MM.1S (cell line): ENCODE measurements at regions not wholly inside any gene's neighbourhood (a gene's known extent, or its start where the extent isn't known, plus 50 kb on each side); places are given as distances from the start of the nearest gene placed in this dataset.

ENCODE experiments used
- CTCF ChIP-seq: fragments of 300-600 bp; sonication (generic); IDR thresholded peaks from 2 replicates; pipeline ENCODE4 v1.5.1; 2016; ENCODE audit warnings: antibody characterized with exemption, low read length, mixed read lengths
- EZH2 ChIP-seq: fragments of 300-600 bp; sonication (generic); optimal IDR thresholded peaks from 2 replicates; pipeline ENCODE3; 2017; ENCODE audit warnings: low read depth, mild to moderate bottlenecking, antibody characterized with exemption, low read length, mixed read lengths
- EZH2phosphoT487 ChIP-seq: fragments of 300-600 bp; sonication (generic); IDR thresholded peaks from 2 replicates; pipeline ENCODE4 v1.6.1; 2018; ENCODE audit warnings: antibody characterized with exemption, low read length

- no peak for TF ChIP-seq EZH2phosphoT487
- TF ChIP-seq CTCF = no peak
- no peak for TF ChIP-seq EZH2
Observed at GRCh38 chr14:27211741-27212140, 613.9 kb upstream of the NOVA1 start.
